G401.6 (cell line): ENCODE measurements at regions not wholly inside any gene's neighbourhood (a gene's known extent, or its start where the extent isn't known, plus 50 kb on each side); places are given as distances from the start of the nearest gene placed in this dataset.
"Not testable (repeated sequence)": the region's sequence is repeated elsewhere in the genome, so short reads cannot be mapped to it uniquely, and the experiment has no call there.

ENCODE experiments used
- FAIRE-seq: peaks from 2 replicates; lab custom pipeline; 2012; peaks lifted over from hg19 to GRCh38; lab: Jason Lieb, UNC

GRCh38 chr12:74595696-74596095 is 58.1 kb downstream of the ATXN7L3B start:
- no peak for FAIRE-seq

DNA sequence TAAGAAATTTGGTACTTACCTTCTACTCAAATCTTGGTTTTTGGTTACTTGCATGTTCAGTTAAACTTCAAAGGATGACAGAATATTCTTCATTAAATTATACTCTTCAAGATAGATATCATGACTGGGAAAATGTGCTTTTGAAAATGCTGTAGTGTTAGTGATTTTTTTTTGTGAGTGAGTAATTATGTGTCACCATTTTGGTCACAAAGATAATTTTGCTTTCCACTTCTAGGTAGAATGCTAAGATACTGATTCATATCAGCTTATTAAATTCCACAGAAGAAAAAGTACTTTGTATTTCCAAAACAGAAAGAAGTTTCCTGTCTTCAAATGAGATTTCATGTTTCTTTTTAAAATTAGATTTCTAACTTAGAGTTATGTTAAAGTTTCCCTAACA is 61.2 kb downstream of the ATXN7L3B start:
- FAIRE-seq = no peak

DNA sequence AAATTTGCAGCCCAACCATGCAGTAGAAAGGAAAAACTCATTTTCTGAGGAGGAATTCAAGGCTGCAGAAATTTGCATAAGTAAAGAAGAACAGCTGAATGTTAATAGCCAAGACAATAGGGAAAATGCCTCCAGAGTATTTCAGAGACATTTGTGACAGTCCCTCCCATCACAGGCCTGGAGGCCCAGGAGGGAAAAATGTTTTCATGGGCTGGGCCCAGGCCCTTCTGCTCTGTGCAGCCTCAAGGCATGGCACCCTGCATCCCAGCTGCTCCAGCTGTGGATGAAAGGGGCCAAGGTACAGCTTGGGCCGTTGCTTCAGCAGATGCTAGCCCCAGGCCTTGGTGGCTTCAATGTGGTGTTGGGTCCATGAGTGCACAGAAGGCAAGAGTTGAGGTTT is 62.3 kb downstream of the ATXN7L3B start:
- FAIRE-seq = no peak

DNA sequence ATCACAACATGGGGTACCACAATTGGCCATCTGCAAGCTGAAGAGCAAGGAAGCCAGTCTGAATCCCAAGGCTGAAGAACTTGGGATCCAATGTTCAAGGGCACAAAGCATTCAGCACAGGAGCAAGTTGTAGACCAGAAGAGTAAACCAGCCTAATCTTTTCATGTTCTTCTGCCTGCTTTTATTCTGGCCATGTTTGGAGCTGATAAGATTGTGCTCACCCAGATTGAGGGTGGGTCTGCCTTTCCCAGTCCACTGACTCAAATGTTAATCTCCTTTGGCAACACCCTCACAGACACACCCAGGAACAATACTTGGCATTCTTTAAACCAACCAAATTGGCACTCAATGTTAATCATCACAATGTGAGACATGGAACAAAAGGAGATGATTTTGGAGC is 63.2 kb downstream of the ATXN7L3B start:
- not testable (repeated sequence) for FAIRE-seq

DNA sequence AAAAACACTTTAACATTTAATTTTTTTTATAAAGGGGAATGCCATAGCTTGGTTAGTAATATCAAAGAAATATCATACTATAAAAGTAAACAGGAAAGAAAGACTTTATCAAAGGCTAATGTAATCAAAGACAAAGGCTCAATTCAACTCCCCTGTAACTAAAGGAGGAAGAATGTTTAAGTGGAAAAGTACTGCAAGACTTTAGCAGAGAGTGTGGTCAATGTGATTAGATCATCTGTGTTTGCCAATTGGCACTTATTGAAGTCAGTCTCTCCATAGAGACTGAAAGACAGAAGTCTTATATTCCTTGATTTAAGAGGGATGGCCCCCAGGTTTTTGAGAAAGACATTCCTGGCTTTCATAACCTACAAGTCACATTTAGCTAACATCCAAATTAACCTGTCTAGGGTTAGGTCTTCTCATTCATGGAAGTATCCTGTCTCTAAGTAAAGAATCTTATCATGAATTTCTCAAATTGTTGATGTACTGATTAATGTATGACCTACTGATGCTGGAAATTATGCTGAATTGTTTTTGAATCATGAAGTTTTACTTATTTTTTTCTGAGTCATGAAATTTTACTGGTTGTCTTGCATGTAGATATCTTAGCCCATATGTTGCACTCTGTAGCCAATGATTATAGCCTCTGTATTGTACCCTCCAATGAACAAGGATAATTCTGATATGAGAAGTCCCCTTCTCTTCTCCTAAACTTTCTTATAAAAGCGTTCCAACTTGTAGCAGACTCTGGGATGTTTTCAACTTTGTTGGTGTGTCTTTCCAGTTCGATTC is 65.4 kb downstream of the ATXN7L3B start:
- no peak for FAIRE-seq

- FAIRE-seq = no peak
Measured at GRCh38 chr12:74608231-74608775, 70.7 kb downstream of the ATXN7L3B start.

- no peak for FAIRE-seq
Measured at GRCh38 chr12:74610711-74611110, 73.1 kb downstream of the ATXN7L3B start.

DNA sequence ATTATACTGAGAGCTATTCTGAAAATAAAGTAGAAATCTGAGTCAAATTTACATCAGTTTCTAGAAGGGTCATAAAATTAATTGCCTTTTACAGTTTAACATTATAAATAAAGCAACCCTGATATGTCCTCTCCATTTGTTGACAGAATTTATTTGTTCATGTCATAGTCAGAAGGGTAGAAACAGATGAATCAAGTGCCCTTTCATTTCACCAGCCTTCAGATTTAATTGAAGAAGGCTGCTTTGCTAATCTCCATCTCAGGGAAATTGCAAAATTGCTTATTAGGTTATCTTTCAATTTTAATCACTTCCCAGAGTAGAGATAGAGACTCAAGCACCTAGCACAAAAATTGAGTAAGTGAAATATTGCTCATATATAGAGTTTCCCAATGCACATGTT is 76.8 kb downstream of the ATXN7L3B start:
- FAIRE-seq = no peak

DNA sequence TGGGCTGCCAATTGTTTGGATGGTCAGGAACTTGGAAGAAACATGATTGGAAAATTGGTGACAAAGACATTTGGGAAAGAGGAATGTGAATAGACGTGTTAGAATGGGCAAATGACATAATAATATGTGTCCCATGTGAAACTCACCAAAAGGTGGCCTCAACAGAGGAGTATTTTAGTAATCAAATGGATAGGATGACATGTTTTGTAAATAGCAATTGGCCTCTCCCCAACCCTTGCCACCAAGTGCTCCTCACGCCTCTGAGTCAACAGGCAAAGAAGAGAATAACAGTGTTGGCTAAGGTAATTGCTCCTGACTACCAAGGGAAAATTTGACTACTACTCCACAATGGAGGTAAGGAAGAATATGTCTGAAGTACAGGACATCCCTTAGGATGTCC is 81.4 kb downstream of the ATXN7L3B start:
- FAIRE-seq = no peak

DNA sequence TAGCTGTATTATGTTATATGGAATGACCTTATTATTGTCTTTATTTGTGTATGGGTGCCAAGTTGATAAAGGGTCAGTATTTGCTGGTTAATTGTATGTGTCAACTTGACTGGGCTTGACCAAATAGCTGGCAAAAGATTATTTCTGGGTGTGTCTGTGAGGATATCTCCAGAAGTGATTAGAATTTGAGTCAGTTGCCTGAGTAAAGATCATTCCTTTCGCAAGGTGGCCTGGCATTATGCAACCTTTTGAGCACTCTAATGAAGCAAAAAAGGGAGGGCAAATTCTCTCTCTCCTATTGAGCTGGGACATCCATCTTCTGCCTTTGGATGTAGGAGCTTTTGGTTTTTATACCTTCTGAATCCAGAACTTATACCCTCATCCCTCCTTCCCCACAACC is 82.2 kb downstream of the ATXN7L3B start:
- no peak for FAIRE-seq

DNA sequence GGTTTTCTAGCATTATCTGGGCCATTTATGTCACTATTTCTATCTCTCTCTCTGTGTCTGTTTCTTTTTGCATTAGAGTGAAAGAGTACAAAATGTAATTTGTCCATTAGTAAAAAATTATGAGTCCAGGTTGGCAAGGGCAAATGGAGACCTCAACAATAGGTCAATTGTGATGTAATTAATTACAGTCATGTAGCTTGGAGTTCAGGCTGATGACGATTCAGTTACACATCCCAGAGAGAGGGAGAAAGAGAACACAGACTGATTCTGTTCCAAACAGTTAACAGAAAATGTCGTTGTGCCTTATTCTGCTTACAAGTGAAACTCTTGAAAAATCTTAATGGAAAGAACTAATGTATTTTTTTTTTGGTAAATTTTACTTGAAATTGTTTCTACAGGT is 83.3 kb downstream of the ATXN7L3B start:
- FAIRE-seq = no peak

- no peak for FAIRE-seq
Measured at GRCh38 chr12:74624201-74624600, 86.6 kb downstream of the ATXN7L3B start.

- no peak for FAIRE-seq
Measured at GRCh38 chr12:74626397-74626796, 88.8 kb downstream of the ATXN7L3B start.

GRCh38 chr12:74641262-74641661 is 103.6 kb downstream of the ATXN7L3B start:
- FAIRE-seq = no peak

- no peak for FAIRE-seq
Measured at GRCh38 chr12:74641694-74642093, 104.1 kb downstream of the ATXN7L3B start.

GRCh38 chr12:74644681-74645080 is 107.0 kb downstream of the ATXN7L3B start:
- no peak for FAIRE-seq

DNA sequence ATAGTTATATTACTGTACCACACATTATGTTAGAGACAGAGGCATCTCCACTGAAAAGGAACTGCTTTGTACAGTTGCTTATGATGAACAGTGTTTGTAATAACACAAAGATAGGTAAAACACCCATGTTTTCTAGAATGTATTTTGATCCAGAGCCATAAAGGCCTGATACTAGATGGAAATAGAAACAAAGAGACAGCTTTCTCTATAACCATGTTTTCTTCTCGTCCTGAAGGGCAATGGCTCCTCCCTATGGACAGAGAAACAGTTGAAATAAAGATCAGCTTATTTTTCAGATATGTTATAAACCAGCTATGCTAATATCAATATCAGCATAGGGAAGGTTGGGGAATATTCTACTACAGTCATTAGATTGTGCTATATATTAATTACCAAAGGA is 109.2 kb downstream of the ATXN7L3B start:
- FAIRE-seq = no peak

DNA sequence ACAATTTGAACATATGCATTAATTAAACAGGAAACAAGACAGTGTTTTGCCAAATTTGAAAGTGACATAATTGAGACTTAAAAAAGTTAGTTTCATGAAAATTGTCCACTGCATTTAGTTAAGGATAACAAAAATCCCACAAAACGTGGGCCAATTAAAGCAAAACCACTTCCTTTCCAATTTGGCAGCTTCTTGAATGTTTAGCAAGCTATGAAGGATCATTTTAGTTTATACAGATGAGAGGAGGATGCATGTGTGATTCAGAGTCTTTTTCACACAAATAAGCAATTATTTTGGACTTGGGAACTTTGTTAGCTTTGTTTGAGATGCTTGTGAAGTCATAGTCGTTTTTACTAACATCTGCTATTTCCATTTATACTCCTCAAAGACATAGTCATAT is 109.6 kb downstream of the ATXN7L3B start:
- no peak for FAIRE-seq

GRCh38 chr12:74656251-74656650 is 118.6 kb downstream of the ATXN7L3B start:
- no peak for FAIRE-seq

- FAIRE-seq = no peak
Measured at GRCh38 chr12:74660442-74660841, 122.8 kb downstream of the ATXN7L3B start.

DNA sequence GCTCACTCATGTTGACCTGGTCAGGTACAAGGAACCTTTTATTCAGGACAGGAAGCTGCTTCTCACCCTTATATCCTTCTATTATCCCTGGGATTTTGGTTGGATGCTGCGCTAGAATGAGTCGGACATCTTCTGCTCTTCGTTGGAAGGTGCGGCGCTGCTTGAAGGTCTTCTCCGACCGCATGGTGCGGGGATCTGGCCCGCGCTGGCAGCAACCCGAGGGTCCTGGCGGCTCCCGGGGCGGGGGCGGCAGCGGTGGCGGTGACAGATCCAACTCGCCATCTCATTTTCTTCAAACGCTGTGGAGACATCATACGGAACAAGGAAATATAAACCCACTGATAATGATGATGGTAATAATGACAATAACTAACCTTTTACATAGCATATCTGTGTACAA is 126.3 kb downstream of the ATXN7L3B start:
- FAIRE-seq = no peak

GRCh38 chr12:74665690-74666089 is 128.1 kb downstream of the ATXN7L3B start:
- FAIRE-seq = no peak

DNA sequence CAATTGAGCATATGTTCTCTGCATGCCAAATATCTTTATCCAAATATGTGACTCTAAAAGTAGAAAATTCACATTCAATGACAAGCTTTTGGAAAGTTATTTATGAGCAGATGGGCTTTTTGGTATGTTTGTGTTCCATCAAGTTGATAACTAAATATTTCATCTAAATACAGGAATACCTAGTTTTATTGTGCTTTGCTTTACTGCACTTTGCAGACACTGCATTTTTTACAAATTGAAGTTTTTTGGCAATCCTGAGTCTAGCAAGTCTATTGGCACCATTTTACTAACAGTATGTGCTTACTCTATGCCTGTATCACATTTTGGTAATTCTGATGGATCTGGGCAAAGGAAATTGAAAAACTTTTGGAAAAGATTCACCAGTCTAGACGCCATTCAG is 133.8 kb downstream of the ATXN7L3B start:
- FAIRE-seq = no peak

DNA sequence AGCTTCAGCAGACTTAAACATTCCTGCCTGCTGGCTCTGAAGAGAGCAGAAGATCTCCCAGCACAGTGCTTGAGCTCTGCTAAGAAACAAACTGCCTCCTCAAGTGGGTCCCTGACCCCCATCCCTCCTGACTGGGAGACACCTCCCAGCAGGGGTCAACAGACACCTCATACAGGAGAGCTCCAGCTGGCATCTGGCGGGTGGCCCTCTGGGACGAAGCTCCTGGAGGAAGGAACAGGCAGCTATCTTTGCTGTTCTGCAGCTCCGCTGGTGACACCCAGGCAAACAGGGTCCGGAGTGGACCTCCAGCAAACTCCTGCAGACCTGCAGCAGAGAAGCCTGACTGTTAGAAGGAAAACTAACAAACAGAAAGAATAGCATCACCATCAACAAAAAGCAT is 139.3 kb downstream of the ATXN7L3B start:
- not testable (repeated sequence) for FAIRE-seq
